Choroid plexus epithelial cell (primary cell): ENCODE measurements at regions not wholly inside any gene's neighbourhood (a gene's known extent, or its start where the extent isn't known, plus 50 kb on each side); places are given as distances from the start of the nearest gene placed in this dataset.

Experiments
- DNase-seq: peaks from one replicate; pipeline ENCODE4 v3.0.0-alpha.2; 2010; ENCODE audit warnings: low read depth
- H3K4me3 ChIP-seq: 2 replicates; pipeline ENCODE4 v1.5.1; 2011; ENCODE audit warnings: low read depth, mild to moderate bottlenecking, control low read depth, low read length, moderate library complexity
- TF ChIP-seq, protein P1 (sequence below): conservative IDR thresholded peaks from 2 replicates; pipeline ENCODE4 v1.5.1; 2011; ENCODE audit warnings: low read depth, mild to moderate bottlenecking, control low read depth, inconsistent platforms, low read length, moderate library complexity

DNA sequence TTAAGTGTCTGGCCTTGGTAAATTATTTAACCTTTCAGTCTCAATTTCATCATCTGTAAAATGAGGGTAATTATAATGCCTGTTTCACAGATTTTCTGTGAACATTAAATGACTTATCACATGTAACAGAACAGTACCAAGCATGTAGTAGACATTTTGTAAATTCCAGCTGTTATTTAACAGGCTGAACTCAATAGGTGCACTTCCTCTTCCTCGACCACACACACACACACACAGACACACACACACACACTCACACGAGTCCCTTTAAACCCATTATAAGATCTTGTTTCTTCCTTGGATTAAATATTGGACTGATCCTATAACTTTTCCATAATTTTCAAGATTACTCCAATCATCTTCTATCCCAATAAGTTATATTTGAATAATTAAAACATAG, 53.4 kb upstream of the COL25A1 start:
- H3K4me3 ChIP-seq = no peak overlapping the region
- DNase-seq = no peak
- TF ChIP-seq, protein P1, sequence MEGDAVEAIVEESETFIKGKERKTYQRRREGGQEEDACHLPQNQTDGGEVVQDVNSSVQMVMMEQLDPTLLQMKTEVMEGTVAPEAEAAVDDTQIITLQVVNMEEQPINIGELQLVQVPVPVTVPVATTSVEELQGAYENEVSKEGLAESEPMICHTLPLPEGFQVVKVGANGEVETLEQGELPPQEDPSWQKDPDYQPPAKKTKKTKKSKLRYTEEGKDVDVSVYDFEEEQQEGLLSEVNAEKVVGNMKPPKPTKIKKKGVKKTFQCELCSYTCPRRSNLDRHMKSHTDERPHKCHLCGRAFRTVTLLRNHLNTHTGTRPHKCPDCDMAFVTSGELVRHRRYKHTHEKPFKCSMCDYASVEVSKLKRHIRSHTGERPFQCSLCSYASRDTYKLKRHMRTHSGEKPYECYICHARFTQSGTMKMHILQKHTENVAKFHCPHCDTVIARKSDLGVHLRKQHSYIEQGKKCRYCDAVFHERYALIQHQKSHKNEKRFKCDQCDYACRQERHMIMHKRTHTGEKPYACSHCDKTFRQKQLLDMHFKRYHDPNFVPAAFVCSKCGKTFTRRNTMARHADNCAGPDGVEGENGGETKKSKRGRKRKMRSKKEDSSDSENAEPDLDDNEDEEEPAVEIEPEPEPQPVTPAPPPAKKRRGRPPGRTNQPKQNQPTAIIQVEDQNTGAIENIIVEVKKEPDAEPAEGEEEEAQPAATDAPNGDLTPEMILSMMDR = no peak

DNA sequence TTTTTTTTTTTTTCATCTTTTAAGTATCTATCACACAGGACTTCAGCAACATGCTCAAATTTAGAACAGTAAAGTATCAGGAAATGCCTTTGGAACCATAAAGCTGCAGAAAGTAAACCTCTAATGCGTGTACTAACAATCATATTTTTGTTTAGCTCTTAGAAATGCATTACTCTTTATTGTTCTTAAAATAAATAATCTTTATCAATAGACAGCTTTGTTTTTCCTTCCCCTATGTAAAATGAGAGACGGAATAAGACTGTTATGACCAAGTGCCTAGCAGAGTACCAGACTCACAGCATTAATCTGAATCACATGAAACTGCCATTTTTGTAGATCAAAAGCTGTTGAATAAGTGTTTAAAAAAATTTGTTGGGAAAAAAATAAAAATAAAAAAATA, 50.5 kb upstream of the COL25A1 start:
- H3K4me3 ChIP-seq = no peak overlapping the region
- no peak for DNase-seq
- TF ChIP-seq, protein P1 = no peak
